PC-9 (cell line): ENCODE measurements at regions not wholly inside any gene's neighbourhood (a gene's known extent, or its start where the extent isn't known, plus 50 kb on each side); places are given as distances from the start of the nearest gene placed in this dataset.

ENCODE experiments used
- BruUV-seq: library from RNA; stranded (reverse); fragments of 400-500 nt; replicated peaks from 2 replicates; lab custom pipeline; 2021; lab: Mats Ljungman, UMichigan
- CTCF ChIA-PET: fragments of 300-600 bp; sonication (Branson Sonifier 250); formaldehyde crosslinking; loops from one replicate; lab custom pipeline; 2022; ENCODE audit warnings: antibody characterized with exemption; lab: Charles Lee
- POLR2A ChIA-PET: fragments of 300-600 bp; sonication (Branson Sonifier 250); formaldehyde crosslinking; loops from one replicate; lab custom pipeline; 2022; ENCODE audit warnings: antibody characterized with exemption; ENCODE audit not compliant: unreplicated experiment; lab: Charles Lee
- DNase-seq, 2 experiments: peaks; one replicate each; pipeline versions ENCODE4 v3.0.0 to v3.0.0-alpha.2; 2015 to 2022; ENCODE audit warnings: mixed read lengths in 1 of 2
- H2AFZ ChIP-seq: fragments of 200-600 bp; sonication (generic); 2 replicates; pipeline ENCODE4 v1.8.1; 2017; ENCODE audit warnings: antibody characterized with exemption
- H3F3A ChIP-seq: fragments of 200-600 bp; sonication (generic); 2 replicates; pipeline ENCODE4 v1.8.1; 2017; ENCODE audit warnings: antibody characterized with exemption, mild to moderate bottlenecking, low read depth; ENCODE audit not compliant: insufficient read depth
- H3K27ac ChIP-seq: fragments of 200-600 bp; sonication (generic); 2 replicates; pipeline ENCODE4 v1.6.1; 2016; ENCODE audit warnings: mixed run types
- H3K27me3 ChIP-seq: fragments of 200-600 bp; sonication (generic); 2 replicates; pipeline ENCODE4 v1.6.1; 2016; ENCODE audit warnings: low read depth, mixed run types; ENCODE audit not compliant: insufficient read depth
- H3K36me3 ChIP-seq: fragments of 200-600 bp; sonication (generic); 2 replicates; pipeline ENCODE4 v1.6.1; 2016; ENCODE audit warnings: low read depth, mixed run types
- H3K4me1 ChIP-seq: fragments of 200-600 bp; sonication (generic); replicated peaks from 2 replicates; pipeline ENCODE4 v1.6.1; 2016; ENCODE audit warnings: mixed run types; ENCODE audit not compliant: insufficient read depth
- H3K4me2 ChIP-seq: fragments of 200-600 bp; sonication (generic); 2 replicates; pipeline ENCODE4 v1.6.1; 2017; ENCODE audit warnings: mixed run types
- H3K4me3 ChIP-seq: fragments of 200-600 bp; sonication (generic); 2 replicates; pipeline ENCODE4 v1.6.1; 2016; ENCODE audit warnings: mixed run types
- H3K79me2 ChIP-seq: fragments of 200-600 bp; sonication (generic); 2 replicates; pipeline ENCODE4 v1.6.1; 2017; ENCODE audit warnings: low read depth, mixed run types
- H3K9me2 ChIP-seq: fragments of 200-600 bp; sonication (generic); 2 replicates; pipeline ENCODE4 v1.8.1; 2017; ENCODE audit warnings: mild to moderate bottlenecking; ENCODE audit not compliant: insufficient read depth
- H3K9me3 ChIP-seq: fragments of 200-600 bp; sonication (generic); 2 replicates; pipeline ENCODE4 v1.8.1; 2016; ENCODE audit warnings: low read depth; ENCODE audit not compliant: insufficient read depth
- H4K20me1 ChIP-seq: fragments of 200-600 bp; sonication (generic); 2 replicates; pipeline ENCODE4 v1.8.1; 2017; ENCODE audit not compliant: insufficient read depth
- EZH2 ChIP-seq: fragments of 200-600 bp; sonication (generic); IDR thresholded peaks from 2 replicates; pipeline ENCODE4 v1.8.0; 2017; ENCODE audit warnings: antibody characterized with exemption, low read depth
- intact Hi-C: fragments of 100-400 bp; cut with micrococcal nuclease; formaldehyde crosslinking; loops from one replicate; pipeline ENCODE4 v1.10.0; 2022; ENCODE audit not compliant: unreplicated experiment
- TF ChIP-seq, protein P1 (sequence below): fragments of 200-600 bp; sonication (generic); conservative IDR thresholded peaks from 2 replicates; pipeline ENCODE4 v1.6.1; 2017; ENCODE audit warnings: mixed run types, antibody characterized with exemption, mild to moderate bottlenecking, moderate library complexity

DNA sequence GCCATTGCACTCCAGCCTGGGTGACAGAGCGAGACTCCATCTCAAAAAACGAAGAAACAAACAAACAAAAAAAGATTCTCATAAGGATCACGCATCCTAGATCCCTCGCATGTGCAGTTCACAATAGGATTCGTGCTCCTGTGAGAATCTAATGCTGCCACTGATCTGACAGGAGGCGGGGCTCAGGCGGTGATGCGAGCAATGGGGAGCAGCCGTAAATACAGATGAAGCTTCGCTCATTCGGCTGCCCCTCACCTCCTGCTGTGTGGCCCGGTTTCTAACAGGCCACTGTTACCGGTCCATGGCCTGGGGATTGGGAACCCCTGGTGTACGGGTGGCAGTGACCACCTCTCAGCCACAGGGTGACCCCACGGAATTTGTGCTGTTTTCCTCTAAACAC, 98.2 kb upstream of the MRI1 start:
- Histone ChIP-seq H3K36me3 (no peaks in the 10 kb centered on the region), H3K27me3 (peaks cover 79% of the 10 kb centered on the region), H3K4me3 (no peak overlapping the region), H3K27ac (no peak overlapping the region), H3K4me2 (no peak overlapping the region), H3K9me3 (no peaks in the 10 kb centered on the region), H4K20me1 (no peaks in the 10 kb centered on the region), H3K79me2 (no peaks in the 10 kb centered on the region), H3K9me2 (no peaks in the 10 kb centered on the region; the same call in 1 of the 2 replicates), H2AFZ (no peak overlapping the region), H3K4me1 (no peaks in the 10 kb centered on the region), H3F3A (no peaks in the 10 kb centered on the region)
- BruUV-seq: no TSS peak
- intact Hi-C loops: no loop called here
- CTCF ChIA-PET: no interaction called here
- TF ChIP-seq EZH2: no peak
- TF ChIP-seq, protein P1, sequence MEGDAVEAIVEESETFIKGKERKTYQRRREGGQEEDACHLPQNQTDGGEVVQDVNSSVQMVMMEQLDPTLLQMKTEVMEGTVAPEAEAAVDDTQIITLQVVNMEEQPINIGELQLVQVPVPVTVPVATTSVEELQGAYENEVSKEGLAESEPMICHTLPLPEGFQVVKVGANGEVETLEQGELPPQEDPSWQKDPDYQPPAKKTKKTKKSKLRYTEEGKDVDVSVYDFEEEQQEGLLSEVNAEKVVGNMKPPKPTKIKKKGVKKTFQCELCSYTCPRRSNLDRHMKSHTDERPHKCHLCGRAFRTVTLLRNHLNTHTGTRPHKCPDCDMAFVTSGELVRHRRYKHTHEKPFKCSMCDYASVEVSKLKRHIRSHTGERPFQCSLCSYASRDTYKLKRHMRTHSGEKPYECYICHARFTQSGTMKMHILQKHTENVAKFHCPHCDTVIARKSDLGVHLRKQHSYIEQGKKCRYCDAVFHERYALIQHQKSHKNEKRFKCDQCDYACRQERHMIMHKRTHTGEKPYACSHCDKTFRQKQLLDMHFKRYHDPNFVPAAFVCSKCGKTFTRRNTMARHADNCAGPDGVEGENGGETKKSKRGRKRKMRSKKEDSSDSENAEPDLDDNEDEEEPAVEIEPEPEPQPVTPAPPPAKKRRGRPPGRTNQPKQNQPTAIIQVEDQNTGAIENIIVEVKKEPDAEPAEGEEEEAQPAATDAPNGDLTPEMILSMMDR: no peak
- no peak for DNase-seq
- POLR2A ChIA-PET: no interaction called here

DNA sequence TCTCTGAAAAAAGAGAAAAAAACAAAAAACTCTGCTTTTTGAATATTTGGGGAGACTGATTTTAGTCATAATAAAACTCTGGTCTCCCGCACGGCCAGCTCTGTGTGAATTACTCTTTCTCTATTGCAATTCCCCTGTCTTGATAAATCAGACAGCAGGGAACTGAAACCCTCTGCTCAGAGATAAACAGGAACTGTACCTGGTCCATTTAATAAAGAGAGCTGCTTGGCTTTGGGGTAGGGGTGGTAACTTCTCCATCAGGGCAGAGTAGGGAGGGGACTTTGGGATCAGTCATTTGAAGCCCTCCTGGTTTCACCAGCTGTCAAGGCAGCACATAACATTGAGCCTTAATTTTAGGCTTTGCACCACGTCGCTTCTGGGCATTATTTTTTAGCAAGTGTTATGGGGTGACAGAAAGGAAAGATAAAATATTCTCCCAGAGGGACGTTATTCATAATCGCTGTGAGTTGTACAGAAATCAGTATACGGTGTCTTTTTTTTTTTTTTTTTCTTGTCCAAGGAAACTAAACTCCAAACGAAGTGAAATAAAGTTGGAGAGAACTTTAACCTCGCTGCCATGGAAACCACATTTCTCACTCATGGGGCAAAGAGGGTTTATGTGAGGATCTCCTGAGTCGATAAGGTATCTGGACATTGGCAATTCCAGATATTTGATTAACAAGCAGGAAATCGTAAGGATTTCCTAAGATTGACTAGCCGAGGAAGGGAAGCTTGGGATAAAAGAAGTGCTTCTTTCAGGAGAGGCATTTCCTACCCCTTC, 99.0 kb upstream of the MRI1 start:
- H3F3A ChIP-seq: no peaks in the 10 kb centered on the region
- ChIA-PET POLR2A (no interaction called here), CTCF (no interaction called here)
- H3K79me2 ChIP-seq: no peaks in the 10 kb centered on the region
- H3K36me3 ChIP-seq: no peaks in the 10 kb centered on the region
- H3K27ac ChIP-seq: no peak overlapping the region
- no TSS peak for BruUV-seq
- intact Hi-C loops: no loop called here
- DNase-seq: no peak
- H3K9me2 ChIP-seq: no peaks in the 10 kb centered on the region; the same call in 1 of the 2 replicates
- H2AFZ ChIP-seq: no peak overlapping the region
- H3K4me1 ChIP-seq: no peaks in the 10 kb centered on the region
- no peak overlapping the region for H3K4me2 ChIP-seq
- H4K20me1 ChIP-seq: no peaks in the 10 kb centered on the region
- no peaks in the 10 kb centered on the region for H3K9me3 ChIP-seq
- TF ChIP-seq, protein P1: no peak
- TF ChIP-seq EZH2: no peak
- H3K4me3 ChIP-seq: no peak overlapping the region
- peaks cover 77% of the 10 kb centered on the region for H3K27me3 ChIP-seq

- ChIA-PET POLR2A (no interaction called here), CTCF (no interaction called here)
- H3K4me3 ChIP-seq: no peak overlapping the region
- no peaks in the 10 kb centered on the region for H3F3A ChIP-seq
- TF ChIP-seq EZH2: no peak
- TF ChIP-seq, protein P1: no peak
- no peak for DNase-seq
- H3K4me1 ChIP-seq: no peaks in the 10 kb centered on the region
- H3K36me3 ChIP-seq: no peaks in the 10 kb centered on the region
- no peak overlapping the region for H3K27ac ChIP-seq
- H3K4me2 ChIP-seq: no peak overlapping the region
- intact Hi-C loops: no loop called here
- H3K9me2 ChIP-seq: no peaks in the 10 kb centered on the region
- peaks cover 92% of the 10 kb centered on the region for H3K27me3 ChIP-seq
- no peaks in the 10 kb centered on the region; the same call in 1 of the 2 replicates for H3K9me3 ChIP-seq
- H3K79me2 ChIP-seq: no peaks in the 10 kb centered on the region
- BruUV-seq: no TSS peak
- H4K20me1 ChIP-seq: no peaks in the 10 kb centered on the region
- no peak overlapping the region for H2AFZ ChIP-seq
Measured at GRCh38 chr19:13652810-13653590, 111.3 kb upstream of the MRI1 start.
